ENCODE measurements at regions not wholly inside any gene's neighbourhood (a gene's known extent, or its start where the extent isn't known, plus 50 kb on each side); places are given as distances from the start of the nearest gene placed in this dataset.

DNA sequence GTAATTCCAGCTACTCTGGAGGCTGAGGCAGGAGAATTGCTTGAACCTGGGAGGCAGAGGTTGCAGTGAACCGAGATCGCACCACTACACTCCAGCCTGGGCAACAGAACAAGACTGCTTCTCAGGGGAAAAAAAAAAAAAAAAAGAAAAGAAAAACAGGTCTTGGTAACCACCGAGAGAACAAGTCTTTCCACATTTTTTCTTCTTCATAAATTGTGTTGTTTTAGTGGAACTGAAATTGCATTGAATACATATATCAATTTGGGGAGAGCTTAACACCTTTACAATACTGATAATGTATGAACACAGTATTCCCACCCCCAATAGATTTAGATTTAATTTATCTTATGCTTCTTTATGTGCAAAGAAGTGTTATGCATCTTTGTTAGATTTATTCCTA, 70.0 kb upstream of the PLEKHG1 start:
- no peak for TF ChIP-seq REPIN1 (CRISPR knock-in tag; IDR thresholded peaks at IDR 0.05; ENCODE audit: borderline replicate concordance, low read depth)
- TF ChIP-seq NFKBIZ (CRISPR knock-in tag; IDR thresholded peaks at IDR 0.05) = no peak
- no peak for TF ChIP-seq RAD21 (CRISPR knock-in tag; IDR thresholded peaks at IDR 0.05)
- TF ChIP-seq CTCF (CRISPR knock-in tag; IDR thresholded peaks at IDR 0.05) = no peak
- TF ChIP-seq EZH2 (conservative IDR thresholded peaks at IDR 0.05; ENCODE audit: low read depth, low read length) = no peak
- no peak for TF ChIP-seq SALL2 (CRISPR knock-in tag; IDR thresholded peaks at IDR 0.05)
- TF ChIP-seq MYC (CRISPR knock-in tag; IDR thresholded peaks at IDR 0.05; ENCODE audit: borderline replicate concordance) = no peak
- no peak for TF ChIP-seq NFE2L2 (IDR thresholded peaks at IDR 0.05; ENCODE audit: low read length)
- TF ChIP-seq ZBTB21 (CRISPR knock-in tag; IDR thresholded peaks at IDR 0.05) = no peak
- TF ChIP-seq CEBPB (IDR thresholded peaks at IDR 0.05; ENCODE audit: borderline replicate concordance, low read depth, low read length) = no peak
- no peak for TF ChIP-seq CC2D1A (CRISPR knock-in tag; IDR thresholded peaks at IDR 0.05)
- TF ChIP-seq ISL2 (CRISPR knock-in tag; IDR thresholded peaks at IDR 0.05) = no peak

All from HepG2 (cell line).